ENCODE measurements at regions not wholly inside any gene's neighbourhood (a gene's known extent, or its start where the extent isn't known, plus 50 kb on each side); places are given as distances from the start of the nearest gene placed in this dataset.

DNA sequence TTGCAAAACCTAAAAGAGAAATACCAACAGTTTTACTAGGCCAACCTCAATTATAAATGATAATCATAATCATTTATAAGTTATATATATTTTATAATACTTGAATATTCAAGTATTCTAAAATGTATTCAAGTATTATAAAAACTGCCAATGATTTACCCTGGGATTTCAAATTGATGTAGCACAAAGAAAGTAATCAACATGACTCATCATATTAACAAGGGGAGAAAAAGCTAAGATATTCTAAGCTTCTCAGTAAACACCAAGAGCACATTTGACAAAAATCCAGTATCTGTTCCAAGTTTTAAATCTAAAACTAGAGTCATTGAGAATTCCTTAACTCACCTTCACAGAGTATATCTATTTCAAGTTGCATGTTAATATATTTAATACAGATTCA lies 56.1 kb downstream of the CAPZA3 start:
- TF ChIP-seq, protein P1, sequence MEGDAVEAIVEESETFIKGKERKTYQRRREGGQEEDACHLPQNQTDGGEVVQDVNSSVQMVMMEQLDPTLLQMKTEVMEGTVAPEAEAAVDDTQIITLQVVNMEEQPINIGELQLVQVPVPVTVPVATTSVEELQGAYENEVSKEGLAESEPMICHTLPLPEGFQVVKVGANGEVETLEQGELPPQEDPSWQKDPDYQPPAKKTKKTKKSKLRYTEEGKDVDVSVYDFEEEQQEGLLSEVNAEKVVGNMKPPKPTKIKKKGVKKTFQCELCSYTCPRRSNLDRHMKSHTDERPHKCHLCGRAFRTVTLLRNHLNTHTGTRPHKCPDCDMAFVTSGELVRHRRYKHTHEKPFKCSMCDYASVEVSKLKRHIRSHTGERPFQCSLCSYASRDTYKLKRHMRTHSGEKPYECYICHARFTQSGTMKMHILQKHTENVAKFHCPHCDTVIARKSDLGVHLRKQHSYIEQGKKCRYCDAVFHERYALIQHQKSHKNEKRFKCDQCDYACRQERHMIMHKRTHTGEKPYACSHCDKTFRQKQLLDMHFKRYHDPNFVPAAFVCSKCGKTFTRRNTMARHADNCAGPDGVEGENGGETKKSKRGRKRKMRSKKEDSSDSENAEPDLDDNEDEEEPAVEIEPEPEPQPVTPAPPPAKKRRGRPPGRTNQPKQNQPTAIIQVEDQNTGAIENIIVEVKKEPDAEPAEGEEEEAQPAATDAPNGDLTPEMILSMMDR (conservative IDR thresholded peaks at IDR 0.05; ENCODE audit: control insufficient read depth, insufficient read depth, low read depth, low read length): no peak
- peak; percentile 6 for DNase-seq (ENCODE audit: low read depth)

DNA sequence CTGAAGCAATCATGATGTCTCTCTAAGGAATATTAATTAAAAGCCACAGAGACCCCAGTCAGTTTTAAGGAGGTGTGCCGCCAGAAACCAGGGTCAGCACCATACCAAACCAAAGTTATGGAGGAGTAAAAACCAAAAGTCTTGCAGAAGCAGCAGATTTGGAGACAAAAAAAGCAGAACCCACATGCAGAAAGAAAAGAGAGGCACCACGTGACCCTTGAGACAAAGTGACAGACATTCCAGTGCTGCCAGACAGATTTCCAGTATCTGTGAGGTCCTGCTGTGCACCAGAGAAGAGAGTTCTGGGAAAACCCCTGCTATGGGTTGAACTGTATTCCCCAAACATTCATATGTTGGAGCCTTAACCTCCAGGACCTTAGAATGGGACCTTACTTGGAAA lies 59.7 kb downstream of the CAPZA3 start:
- DNase-seq (ENCODE audit: low read depth): no peak
- H3K4me3 ChIP-seq (ENCODE audit: control insufficient read depth, low read depth, low read length): no peak overlapping the region
- TF ChIP-seq, protein P1 (conservative IDR thresholded peaks at IDR 0.05; ENCODE audit: control insufficient read depth, insufficient read depth, low read depth, low read length): no peak

More for the DNA sequence above, 56.1 kb downstream of the CAPZA3 start:
- H3K4me3 ChIP-seq (ENCODE audit: control insufficient read depth, low read depth, low read length): no peak overlapping the region

DNA sequence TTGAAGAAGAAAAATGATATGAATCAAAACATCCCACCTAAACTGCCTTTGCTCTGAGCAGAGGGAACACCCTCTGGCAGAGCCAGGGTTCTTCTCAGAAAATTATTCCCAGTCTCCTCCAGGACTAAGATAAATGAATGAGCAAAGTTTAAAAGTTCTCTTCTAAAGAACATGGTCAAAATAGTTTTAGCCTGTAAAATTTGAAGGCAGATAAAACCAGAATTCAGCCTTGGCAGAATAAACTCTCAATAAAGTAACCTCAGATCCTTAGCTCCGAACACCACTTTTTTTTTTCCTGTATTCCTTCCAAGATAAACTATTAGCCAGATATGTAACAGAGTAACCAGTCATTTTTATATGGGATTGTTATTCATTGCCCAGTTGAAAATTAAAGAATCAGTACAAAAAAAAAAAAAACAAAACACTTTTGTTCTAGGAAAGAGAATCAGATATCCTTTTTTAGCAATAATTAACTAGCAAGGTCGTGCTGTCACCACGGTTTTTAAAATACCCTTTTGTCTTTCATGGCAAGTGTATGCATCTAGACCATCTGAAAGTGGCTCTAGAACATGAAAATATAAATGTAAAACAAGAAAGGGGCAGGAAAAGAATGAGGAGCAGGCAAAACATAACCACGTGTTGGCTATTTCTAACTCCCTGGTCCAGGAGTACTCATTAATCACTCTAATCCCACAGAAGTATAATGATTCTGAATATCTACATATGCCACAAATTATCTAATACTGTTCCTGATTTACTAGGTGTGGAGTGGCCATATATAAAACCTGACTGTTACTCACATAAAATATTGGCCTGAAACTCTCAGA lies 60.8 kb downstream of the CAPZA3 start:
- H3K4me3 ChIP-seq (ENCODE audit: control insufficient read depth, low read depth, low read length): no peak overlapping the region
- TF ChIP-seq, protein P1 (conservative IDR thresholded peaks at IDR 0.05; ENCODE audit: control insufficient read depth, insufficient read depth, low read depth, low read length): no peak
- peak; percentile 11 for DNase-seq (ENCODE audit: low read depth)

DNA sequence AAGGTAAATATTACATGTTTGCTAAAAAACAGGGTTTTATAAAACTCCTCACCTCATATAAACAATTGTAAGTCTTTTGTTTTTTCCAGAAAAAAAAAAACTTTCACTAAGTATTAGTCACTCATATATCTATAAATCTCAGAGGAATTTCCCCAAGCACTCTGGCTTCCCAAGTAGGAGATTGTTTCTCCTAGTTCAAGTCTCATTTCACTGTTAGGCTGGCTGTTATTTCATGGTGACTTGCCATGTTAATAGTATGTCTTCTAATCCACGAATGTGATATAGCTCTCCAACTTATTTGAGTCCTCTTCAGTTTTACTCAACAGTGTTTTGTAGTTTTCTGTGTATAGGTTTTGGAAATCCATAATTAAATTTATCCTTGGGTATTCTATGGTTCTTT lies 61.6 kb downstream of the CAPZA3 start:
- H3K4me3 ChIP-seq (ENCODE audit: control insufficient read depth, low read depth, low read length): no peak overlapping the region
- DNase-seq (ENCODE audit: low read depth): peak; percentile 53
- TF ChIP-seq, protein P1 (conservative IDR thresholded peaks at IDR 0.05; ENCODE audit: control insufficient read depth, insufficient read depth, low read depth, low read length): no peak

DNA sequence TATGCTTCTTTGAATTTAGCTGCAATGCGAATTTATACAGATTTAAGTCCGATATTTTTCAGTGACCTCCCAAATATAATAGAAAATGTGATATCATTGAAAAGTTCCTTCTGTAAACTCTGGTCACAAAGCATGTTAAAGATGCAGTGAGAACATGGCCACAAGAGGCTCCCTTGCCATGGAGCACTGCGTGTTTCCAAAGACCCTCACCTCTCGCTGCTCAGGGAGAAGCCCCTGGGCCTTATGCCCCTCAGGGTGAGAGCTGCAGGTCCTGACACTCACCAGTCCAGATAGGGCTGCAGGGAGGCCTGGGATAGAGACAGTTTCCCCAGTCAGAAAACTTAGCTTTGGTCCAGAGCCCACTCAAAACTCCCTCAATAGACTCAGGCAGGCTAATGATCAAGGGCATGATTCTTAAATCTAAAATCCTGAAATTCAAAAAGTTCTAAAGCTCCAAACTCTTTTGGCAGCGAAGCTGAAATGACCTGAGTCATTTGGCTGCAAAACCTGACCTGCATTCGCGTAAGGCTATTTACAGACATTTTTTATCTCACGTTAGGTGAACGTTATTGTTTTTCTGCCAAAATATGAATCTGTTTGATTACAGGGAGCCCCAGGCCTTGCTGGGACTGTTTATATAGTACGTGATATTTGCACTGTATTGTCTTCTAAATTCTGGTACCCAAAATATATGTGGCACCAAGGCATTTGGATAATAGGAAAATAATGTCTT lies 67.8 kb downstream of the CAPZA3 start:
- no peak for DNase-seq (ENCODE audit: low read depth)
- TF ChIP-seq, protein P1 (conservative IDR thresholded peaks at IDR 0.05; ENCODE audit: control insufficient read depth, insufficient read depth, low read depth, low read length): no peak
- no peak overlapping the region for H3K4me3 ChIP-seq (ENCODE audit: control insufficient read depth, low read depth, low read length)

DNA sequence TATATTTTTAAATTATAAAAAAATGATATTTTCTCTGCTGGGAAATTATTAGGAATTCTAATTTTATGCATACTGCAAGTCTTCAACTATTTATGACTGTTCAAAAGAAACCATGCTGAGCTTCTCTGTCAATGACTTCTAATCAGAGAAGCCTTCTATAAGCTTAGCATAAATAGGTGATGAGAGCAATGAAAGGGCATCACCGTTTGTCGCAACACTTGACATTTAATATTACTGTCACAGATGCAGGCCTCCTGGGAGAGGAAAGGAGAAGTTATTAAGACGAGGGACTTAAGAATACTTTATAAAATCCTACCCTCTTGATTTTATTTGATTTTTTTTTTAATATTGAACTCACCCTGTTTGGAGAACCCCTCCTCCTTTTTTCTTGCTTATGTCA lies 69.8 kb downstream of the CAPZA3 start:
- TF ChIP-seq, protein P1 (conservative IDR thresholded peaks at IDR 0.05; ENCODE audit: control insufficient read depth, insufficient read depth, low read depth, low read length): no peak
- H3K4me3 ChIP-seq (ENCODE audit: control insufficient read depth, low read depth, low read length): no peak overlapping the region
- no peak for DNase-seq (ENCODE audit: low read depth)

All from fibroblast of mammary gland (primary cell).